ENCODE measurements at regions not wholly inside any gene's neighbourhood (a gene's known extent, or its start where the extent isn't known, plus 50 kb on each side); places are given as distances from the start of the nearest gene placed in this dataset.

- no peak for TF ChIP-seq CTCF (IDR thresholded peaks at IDR 0.05 in 4 of 5, conservative IDR thresholded peaks at IDR 0.05 in 1 of 5)
- no peak for TF ChIP-seq POLR2A (IDR thresholded peaks at IDR 0.05)
Measured at GRCh38 chr11:134888821-134889220, 476.8 kb upstream of the B3GAT1 start.
